Lower lobe of right lung (tissue), 2 donors: ENCODE measurements at regions not wholly inside any gene's neighbourhood (a gene's known extent, or its start where the extent isn't known, plus 50 kb on each side); places are given as distances from the start of the nearest gene placed in this dataset.

ENCODE experiments used
- ATAC-seq, 2 donors: fragments of 200-7000 bp; cut with Tn5 transposase; one replicate each; pipeline ENCODE4 v1.9.1; 2020 to 2022; ENCODE audit warnings: mild to moderate bottlenecking in 2 of 2, moderate library complexity in 2 of 2
- DNase-seq: peaks from one replicate; pipeline ENCODE4 v3.0.0-alpha.2; 2020
- H3K27ac ChIP-seq: fragments of 200-600 bp; one replicate; pipeline ENCODE4 v1.8.0; 2022
- H3K27me3 ChIP-seq: fragments of 200-600 bp; one replicate; pipeline ENCODE4 v1.8.0; 2022; ENCODE audit warnings: low read depth
- H3K36me3 ChIP-seq: fragments of 200-600 bp; one replicate; pipeline ENCODE4 v1.8.0; 2022; ENCODE audit warnings: mild to moderate bottlenecking
- H3K4me1 ChIP-seq: fragments of 200-600 bp; one replicate; pipeline ENCODE4 v1.8.0; 2022
- H3K4me3 ChIP-seq: fragments of 200-600 bp; one replicate; pipeline ENCODE4 v1.8.0; 2022; ENCODE audit warnings: mild to moderate bottlenecking
- H3K9me3 ChIP-seq: fragments of 200-600 bp; one replicate; pipeline ENCODE4 v1.8.0; 2022
- CTCF ChIP-seq: fragments of 200-600 bp; IDR thresholded peaks from one replicate; pipeline ENCODE4 v1.8.0; 2022; ENCODE audit warnings: antibody characterized with exemption, mild to moderate bottlenecking
- intact Hi-C: fragments of 100-400 bp; cut with DNase I; formaldehyde crosslinking; loops from one replicate; pipeline ENCODE4 v1.11.0; 2022
- donor health status: DM: no; HTN: yes; CAD: no; lungs with severe emphysema.

GRCh38 chr6:163691049-163691448 is 276.5 kb downstream of the QKI start:
- no peaks in the 10 kb centered on the region for H3K9me3 ChIP-seq
- no peak overlapping the region for H3K4me3 ChIP-seq
- no peak for TF ChIP-seq CTCF
- intact Hi-C loops = no loop called here
- no peaks in the 10 kb centered on the region for H3K36me3 ChIP-seq
- H3K27ac ChIP-seq = no peak overlapping the region
- H3K27me3 ChIP-seq = no peaks in the 10 kb centered on the region
- DNase-seq (no peak), ATAC-seq (no peak)
- no peaks in the 10 kb centered on the region for H3K4me1 ChIP-seq

- Histone ChIP-seq H3K4me3 (no peak overlapping the region), H3K4me1 (no peaks in the 10 kb centered on the region), H3K27me3 (no peaks in the 10 kb centered on the region), H3K36me3 (no peaks in the 10 kb centered on the region), H3K27ac (no peak overlapping the region), H3K9me3 (no peaks in the 10 kb centered on the region)
- ATAC-seq = no peak
- TF ChIP-seq CTCF = no peak
- no peak for DNase-seq
- intact Hi-C loops = no loop called here
Measured at GRCh38 chr6:163688739-163689362, 274.3 kb downstream of the QKI start.

- no peak overlapping the region for H3K27ac ChIP-seq
- H3K4me3 ChIP-seq = no peak overlapping the region
- no peak for DNase-seq
- H3K36me3 ChIP-seq = no peaks in the 10 kb centered on the region
- H3K27me3 ChIP-seq = no peaks in the 10 kb centered on the region
- H3K4me1 ChIP-seq = no peaks in the 10 kb centered on the region
- intact Hi-C loops = no loop called here
- TF ChIP-seq CTCF = no peak
- ATAC-seq = no peak
- peaks cover 7% of the 10 kb centered on the region for H3K9me3 ChIP-seq
Measured at GRCh38 chr6:163687075-163687474, 272.6 kb downstream of the QKI start.

GRCh38 chr6:163686301-163686700 is 271.8 kb downstream of the QKI start:
- no peak overlapping the region for H3K27ac ChIP-seq
- no peaks in the 10 kb centered on the region for H3K36me3 ChIP-seq
- intact Hi-C loops = no loop called here
- ATAC-seq = no peak
- H3K27me3 ChIP-seq = no peaks in the 10 kb centered on the region
- peaks cover 7% of the 10 kb centered on the region for H3K9me3 ChIP-seq
- no peak overlapping the region for H3K4me3 ChIP-seq
- no peak for TF ChIP-seq CTCF
- DNase-seq = no peak
- no peaks in the 10 kb centered on the region for H3K4me1 ChIP-seq

GRCh38 chr6:163683105-163683622 is 268.6 kb downstream of the QKI start:
- H3K27me3 ChIP-seq = no peaks in the 10 kb centered on the region
- H3K27ac ChIP-seq = no peak overlapping the region
- no peak for TF ChIP-seq CTCF
- no peaks in the 10 kb centered on the region for H3K36me3 ChIP-seq
- H3K9me3 ChIP-seq = peaks cover 7% of the 10 kb centered on the region
- no peak overlapping the region for H3K4me3 ChIP-seq
- H3K4me1 ChIP-seq = no peaks in the 10 kb centered on the region
- intact Hi-C loops = no loop called here
- ATAC-seq = no peak
- no peak for DNase-seq
